ENCODE measurements at regions not wholly inside any gene's neighbourhood (a gene's known extent, or its start where the extent isn't known, plus 50 kb on each side); places are given as distances from the start of the nearest gene placed in this dataset.
"Not testable (repeated sequence)": the region's sequence is repeated elsewhere in the genome, so short reads cannot be mapped to it uniquely, and the experiment has no call there.

- not testable (repeated sequence) for TF ChIP-seq E2F4 (IDR thresholded peaks at IDR 0.05; ENCODE audit: low read depth, low read length); POLR2A (IDR thresholded peaks at IDR 0.05; ENCODE audit: low read depth, low read length); ZNF274 (IDR thresholded peaks at IDR 0.05; ENCODE audit: insufficient read depth, insufficient read length); EZH2 (IDR thresholded peaks at IDR 0.05; ENCODE audit: borderline replicate concordance, control insufficient read depth, low read depth, low read length); BACH1 (IDR thresholded peaks at IDR 0.05; ENCODE audit: borderline replicate concordance); TAF1 (IDR thresholded peaks at IDR 0.05; ENCODE audit: borderline replicate concordance, low read depth, low read length); BRCA1 (IDR thresholded peaks at IDR 0.05; ENCODE audit: low read depth, low read length); YY1 (IDR thresholded peaks at IDR 0.05; ENCODE audit: low read depth, low read length); CTCF (IDR thresholded peaks at IDR 0.05 in 2 of 3, conservative IDR thresholded peaks at IDR 0.05 in 1 of 3; ENCODE audit: control insufficient read depth in 2 of 3, extremely low read depth in 1 of 3, insufficient read depth in 1 of 3, low read depth in 3 of 3, low read length in 3 of 3); MLLT1 (IDR thresholded peaks at IDR 0.05)
Measured at GRCh38 chr2:52584071-52584470, 1183.5 kb upstream of the CHAC2 start.
